BE2C (cell line): ENCODE measurements at regions not wholly inside any gene's neighbourhood (a gene's known extent, or its start where the extent isn't known, plus 50 kb on each side); places are given as distances from the start of the nearest gene placed in this dataset.

Experiments
- DNase-seq: peaks from one replicate; pipeline ENCODE4 v3.0.0-alpha.2; 2020
- H3K27me3 ChIP-seq: fragments of 250-450 bp; sonication (Bioruptor Pico); 2 replicates; pipeline ENCODE4 v1.5.1; 2020; ENCODE audit warnings: mild to moderate bottlenecking
- H3K36me3 ChIP-seq: fragments of 250-450 bp; sonication (Bioruptor Pico); 2 replicates; pipeline ENCODE4 v1.5.1; 2020; ENCODE audit warnings: mild to moderate bottlenecking
- H3K4me1 ChIP-seq: fragments of 250-450 bp; sonication (Bioruptor Pico); 2 replicates; pipeline ENCODE4 v1.5.1; 2020
- H3K4me3 ChIP-seq: 2 replicates; pipeline ENCODE4 v1.5.1; 2011; ENCODE audit warnings: low read depth, low read length
- H3K9me3 ChIP-seq: fragments of 250-450 bp; sonication (Bioruptor Pico); 2 replicates; pipeline ENCODE4 v1.5.1; 2020
- TF ChIP-seq, protein P1 (sequence below): IDR thresholded peaks from 2 replicates; pipeline ENCODE4 v1.5.1; 2012; ENCODE audit warnings: mild to moderate bottlenecking, low read depth, low read length

DNA sequence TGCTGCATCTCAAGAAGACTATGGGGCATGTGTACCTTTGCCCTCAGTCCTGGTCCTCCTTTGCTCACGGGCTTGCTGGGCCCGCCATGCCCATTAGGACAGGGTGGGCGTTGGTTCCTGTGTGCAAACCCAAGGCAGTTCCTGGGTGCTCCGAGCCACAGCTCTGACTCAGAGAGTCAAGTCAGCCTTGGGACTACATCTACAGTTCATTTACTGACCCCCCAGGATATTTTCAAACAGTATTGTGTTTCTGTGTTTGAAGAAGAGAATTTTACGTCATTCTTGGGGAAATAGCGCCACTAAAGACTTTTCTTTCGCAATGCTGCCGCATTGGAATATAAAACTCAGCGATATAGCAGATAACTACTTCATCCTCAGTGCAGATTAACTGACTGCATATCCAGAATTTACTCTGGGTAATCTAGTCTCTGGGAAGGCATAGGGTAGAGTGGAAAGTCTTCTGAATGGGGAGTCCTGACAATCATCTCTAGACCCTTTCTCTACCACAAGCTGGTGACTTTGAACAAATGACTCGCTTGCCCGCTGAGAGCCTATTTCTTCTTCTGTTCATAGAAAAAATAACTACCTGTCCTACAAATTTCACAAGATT, 638.9 kb upstream of the FZD8 start:
- Histone ChIP-seq H3K9me3 (no peaks in the 10 kb centered on the region), H3K4me3 (no peak overlapping the region), H3K27me3 (no peaks in the 10 kb centered on the region), H3K4me1 (no peaks in the 10 kb centered on the region), H3K36me3 (no peaks in the 10 kb centered on the region)
- TF ChIP-seq, protein P1, sequence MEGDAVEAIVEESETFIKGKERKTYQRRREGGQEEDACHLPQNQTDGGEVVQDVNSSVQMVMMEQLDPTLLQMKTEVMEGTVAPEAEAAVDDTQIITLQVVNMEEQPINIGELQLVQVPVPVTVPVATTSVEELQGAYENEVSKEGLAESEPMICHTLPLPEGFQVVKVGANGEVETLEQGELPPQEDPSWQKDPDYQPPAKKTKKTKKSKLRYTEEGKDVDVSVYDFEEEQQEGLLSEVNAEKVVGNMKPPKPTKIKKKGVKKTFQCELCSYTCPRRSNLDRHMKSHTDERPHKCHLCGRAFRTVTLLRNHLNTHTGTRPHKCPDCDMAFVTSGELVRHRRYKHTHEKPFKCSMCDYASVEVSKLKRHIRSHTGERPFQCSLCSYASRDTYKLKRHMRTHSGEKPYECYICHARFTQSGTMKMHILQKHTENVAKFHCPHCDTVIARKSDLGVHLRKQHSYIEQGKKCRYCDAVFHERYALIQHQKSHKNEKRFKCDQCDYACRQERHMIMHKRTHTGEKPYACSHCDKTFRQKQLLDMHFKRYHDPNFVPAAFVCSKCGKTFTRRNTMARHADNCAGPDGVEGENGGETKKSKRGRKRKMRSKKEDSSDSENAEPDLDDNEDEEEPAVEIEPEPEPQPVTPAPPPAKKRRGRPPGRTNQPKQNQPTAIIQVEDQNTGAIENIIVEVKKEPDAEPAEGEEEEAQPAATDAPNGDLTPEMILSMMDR, result no peak
- DNase-seq, result no peak

DNA sequence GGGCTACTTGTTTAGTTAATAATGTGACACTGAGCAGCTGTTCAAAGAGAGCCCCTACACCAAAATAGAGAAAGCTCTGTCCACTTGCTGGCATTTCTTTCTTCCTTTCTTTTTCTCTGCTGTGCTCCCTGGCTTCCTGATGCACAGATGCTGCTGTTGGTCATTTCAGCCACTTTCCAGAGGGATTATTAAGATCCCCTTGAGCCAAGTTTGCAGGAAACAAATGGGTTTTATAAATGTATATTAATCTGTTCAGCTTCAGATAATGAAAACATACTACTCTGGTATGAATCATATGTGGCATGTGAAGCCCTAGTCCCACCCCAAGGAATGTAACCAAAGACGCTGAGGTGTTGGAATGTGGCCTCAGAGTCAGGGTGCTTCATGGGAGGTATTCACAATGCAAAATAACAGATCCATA, 638.2 kb upstream of the FZD8 start:
- Histone ChIP-seq H3K27me3 (no peaks in the 10 kb centered on the region), H3K9me3 (no peaks in the 10 kb centered on the region), H3K36me3 (no peaks in the 10 kb centered on the region), H3K4me1 (no peaks in the 10 kb centered on the region), H3K4me3 (no peak overlapping the region)
- TF ChIP-seq, protein P1, result no peak
- no peak for DNase-seq

DNA sequence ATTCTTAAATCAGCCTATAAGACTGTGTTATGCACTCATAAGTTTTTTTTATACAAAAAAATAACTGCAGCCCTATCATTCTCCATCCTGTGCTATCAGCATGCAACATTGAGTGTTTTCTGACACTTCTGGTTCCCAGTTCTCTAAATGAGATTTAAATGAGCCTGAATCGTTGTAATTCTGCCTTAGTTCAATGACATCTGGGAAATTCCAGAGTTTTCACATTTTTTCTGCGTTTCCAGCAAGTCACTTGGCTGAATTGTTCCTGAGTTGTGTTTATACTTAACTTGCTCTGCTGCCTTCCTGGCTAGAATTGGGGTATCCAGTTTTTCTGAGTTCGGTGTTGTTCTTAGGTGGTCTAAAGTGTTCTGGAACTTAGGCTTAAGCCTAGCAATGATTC, 636.1 kb upstream of the FZD8 start:
- TF ChIP-seq, protein P1, result no peak
- H3K36me3 ChIP-seq, result no peaks in the 10 kb centered on the region
- no peaks in the 10 kb centered on the region for H3K9me3 ChIP-seq
- no peaks in the 10 kb centered on the region for H3K27me3 ChIP-seq
- no peak for DNase-seq
- H3K4me3 ChIP-seq, result no peak overlapping the region
- H3K4me1 ChIP-seq, result no peaks in the 10 kb centered on the region

DNA sequence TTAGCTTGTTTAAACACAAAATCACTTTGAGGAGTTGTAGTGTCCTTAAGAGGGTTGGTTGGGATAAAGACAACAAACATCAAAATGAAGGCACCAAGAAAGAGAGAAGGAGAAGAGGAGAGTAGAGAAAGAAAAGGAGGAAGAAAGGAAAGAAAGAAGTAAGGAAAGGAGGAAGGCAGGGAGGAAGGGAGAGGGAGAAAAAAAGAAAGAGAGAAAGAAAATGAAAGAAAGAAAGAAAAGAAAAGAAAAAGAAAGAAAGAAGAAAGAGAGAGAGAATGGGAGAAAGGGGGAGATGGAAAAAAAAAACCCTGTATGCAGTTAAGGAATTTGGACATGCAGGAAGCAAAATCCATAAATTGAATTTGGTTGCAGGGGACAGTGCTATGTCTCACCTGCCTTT, 635.4 kb upstream of the FZD8 start:
- Histone ChIP-seq H3K4me3 (no peak overlapping the region), H3K36me3 (no peaks in the 10 kb centered on the region), H3K9me3 (no peaks in the 10 kb centered on the region), H3K4me1 (no peaks in the 10 kb centered on the region), H3K27me3 (no peaks in the 10 kb centered on the region)
- no peak for DNase-seq
- TF ChIP-seq, protein P1, result no peak

DNA sequence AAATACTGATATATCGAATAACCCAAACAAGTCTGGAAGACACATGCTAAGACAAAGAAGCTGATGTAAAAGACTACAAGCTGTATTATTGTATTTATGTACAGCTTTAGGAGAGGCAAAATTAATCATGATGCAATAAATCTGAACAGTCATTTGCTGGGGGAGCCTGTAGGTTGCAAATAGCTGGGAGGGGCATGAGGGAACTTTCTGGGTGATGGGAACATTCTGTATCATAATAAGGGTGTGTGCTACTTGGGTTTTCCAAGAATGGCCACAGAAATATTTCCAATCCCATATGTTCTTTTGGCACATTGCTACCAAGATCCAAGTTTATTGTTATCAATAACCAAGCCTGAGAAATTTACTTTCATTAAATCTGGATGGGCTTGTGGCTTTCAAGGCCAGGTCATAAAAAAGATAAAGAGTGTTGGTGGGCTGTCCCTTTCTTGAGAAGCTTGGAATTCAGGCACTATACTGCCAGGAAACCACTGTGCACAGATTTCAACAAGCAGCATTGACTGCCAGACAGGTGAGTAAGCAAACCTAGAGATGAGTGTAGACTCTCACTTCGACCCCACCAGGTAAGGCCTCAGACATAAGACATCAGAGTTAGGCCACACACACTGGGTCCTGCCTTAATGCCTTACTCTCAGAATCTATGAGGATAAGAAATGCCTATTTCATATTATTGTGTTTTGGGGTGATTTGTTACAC, 629.7 kb upstream of the FZD8 start:
- Histone ChIP-seq H3K9me3 (no peaks in the 10 kb centered on the region), H3K27me3 (no peaks in the 10 kb centered on the region), H3K4me1 (no peaks in the 10 kb centered on the region), H3K4me3 (no peak overlapping the region), H3K36me3 (no peaks in the 10 kb centered on the region)
- no peak for DNase-seq
- TF ChIP-seq, protein P1, result no peak

DNA sequence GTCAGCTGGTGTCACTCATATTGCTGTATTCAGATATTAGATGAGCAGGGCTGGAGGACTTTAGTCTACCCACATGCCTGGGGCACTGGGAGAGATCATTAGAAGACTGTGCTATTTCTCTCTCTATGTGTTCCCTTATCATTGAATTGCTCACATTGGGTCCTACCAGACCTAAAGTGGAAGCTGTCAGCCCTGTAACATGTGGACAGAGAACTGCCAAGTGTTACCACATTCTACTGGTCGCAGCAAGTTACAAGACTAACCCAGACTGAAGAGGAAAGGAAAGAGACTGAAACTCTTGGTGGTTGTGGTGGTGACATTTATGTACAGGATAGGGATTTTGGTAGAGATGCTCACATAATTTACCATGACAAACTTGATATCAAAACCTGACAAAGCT, 627.1 kb upstream of the FZD8 start:
- no peaks in the 10 kb centered on the region for H3K36me3 ChIP-seq
- no peaks in the 10 kb centered on the region for H3K4me1 ChIP-seq
- no peak for DNase-seq
- no peaks in the 10 kb centered on the region for H3K27me3 ChIP-seq
- TF ChIP-seq, protein P1, result no peak
- H3K9me3 ChIP-seq, result no peaks in the 10 kb centered on the region
- H3K4me3 ChIP-seq, result no peak overlapping the region
